DMS 273 treated with DMSO at 0.1 percent for 48 hours (cell line): ENCODE measurements at regions not wholly inside any gene's neighbourhood (a gene's known extent, or its start where the extent isn't known, plus 50 kb on each side); places are given as distances from the start of the nearest gene placed in this dataset.
"Not testable (repeated sequence)": the region's sequence is repeated elsewhere in the genome, so short reads cannot be mapped to it uniquely, and the experiment has no call there.

Experiments
- DNase-seq: peaks from one replicate; lab custom pipeline; 2025; lab: John Stamatoyannopoulos, UW

DNA sequence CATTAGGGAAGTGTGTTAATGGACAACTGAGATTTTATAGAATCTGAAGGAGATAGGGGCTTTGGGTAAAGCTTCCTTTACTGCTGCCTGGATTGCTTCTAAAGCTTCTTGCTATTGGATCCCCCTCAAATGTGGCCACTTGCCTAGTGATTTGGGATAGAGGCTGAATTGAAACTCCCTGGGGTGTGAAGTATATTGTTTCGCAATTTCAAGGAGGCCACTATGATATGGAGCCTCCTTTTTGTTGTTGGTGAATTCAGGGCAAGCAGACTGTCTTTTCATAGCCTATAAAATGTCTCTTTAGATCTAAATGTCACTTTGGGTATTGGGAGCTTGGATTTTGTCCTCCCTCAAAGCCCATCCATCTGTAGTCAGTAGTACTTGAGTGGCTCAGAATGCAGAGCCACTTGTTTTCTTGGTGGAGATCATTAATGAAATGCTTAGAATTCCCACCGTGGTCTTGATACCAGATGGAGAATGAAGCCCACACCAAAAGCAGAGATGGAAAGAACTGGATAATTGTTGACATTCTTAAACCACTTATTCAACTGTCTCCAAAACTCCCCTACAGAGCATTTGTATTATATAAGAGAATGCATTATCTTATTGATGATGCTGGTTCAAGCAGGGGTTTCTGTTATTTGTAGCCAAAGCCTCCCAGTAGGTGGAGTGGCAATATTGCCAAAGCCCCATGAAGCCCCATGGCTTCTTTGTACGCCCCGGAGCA, 144.3 kb upstream of the KCNE2 start:
- DNase-seq, result no peak

- no peak for DNase-seq
Observed at GRCh38 chr21:34220556-34221195, 143.1 kb upstream of the KCNE2 start.

DNA sequence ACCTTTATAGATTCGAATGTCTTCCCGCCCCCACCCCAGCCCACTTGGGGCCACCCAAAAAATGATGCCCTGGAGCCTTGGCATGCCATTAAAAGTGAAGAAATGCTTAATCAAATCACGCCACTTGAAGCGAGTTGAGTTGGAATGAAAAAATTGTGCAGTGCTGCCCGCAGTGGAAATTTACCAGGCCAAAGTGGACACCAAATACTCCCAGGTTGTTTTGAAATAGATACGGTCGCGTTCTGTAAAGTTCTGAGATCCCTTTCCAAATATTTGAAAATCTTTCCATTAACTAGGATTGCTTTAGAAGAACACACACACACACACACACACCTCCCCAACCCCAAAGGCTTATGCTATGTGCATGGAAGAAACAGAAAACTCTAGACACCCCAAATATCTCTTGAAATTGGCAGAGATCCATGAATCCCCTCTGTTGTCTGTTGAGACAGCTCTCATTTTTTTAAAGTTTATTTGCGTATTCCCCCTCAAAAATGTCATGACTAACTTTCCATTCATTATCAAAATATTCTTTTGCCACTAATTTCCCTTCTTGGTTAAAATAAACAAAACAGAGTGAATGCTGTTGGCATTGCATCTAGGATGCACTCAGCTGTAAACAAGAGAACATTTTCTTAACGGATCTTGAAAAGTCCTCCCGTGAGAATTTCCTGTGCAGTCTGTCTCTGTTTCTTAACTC, 142.3 kb upstream of the KCNE2 start:
- DNase-seq, result no peak

DNA sequence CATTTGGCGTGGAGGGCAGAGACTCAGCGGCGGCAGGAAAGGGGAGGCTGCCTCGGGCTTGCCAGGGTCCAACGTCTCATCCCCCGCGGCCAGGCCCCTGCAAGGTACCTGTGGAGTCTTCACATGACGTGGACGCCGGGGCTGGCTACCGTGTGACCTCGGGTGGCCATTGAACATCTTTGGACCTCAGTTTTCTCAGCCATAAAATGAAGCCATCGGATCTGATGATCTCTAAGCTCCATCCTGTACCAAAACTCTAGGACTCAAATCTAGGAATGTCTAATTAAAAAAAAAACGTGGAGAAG, 141.8 kb upstream of the KCNE2 start:
- no peak for DNase-seq

DNA sequence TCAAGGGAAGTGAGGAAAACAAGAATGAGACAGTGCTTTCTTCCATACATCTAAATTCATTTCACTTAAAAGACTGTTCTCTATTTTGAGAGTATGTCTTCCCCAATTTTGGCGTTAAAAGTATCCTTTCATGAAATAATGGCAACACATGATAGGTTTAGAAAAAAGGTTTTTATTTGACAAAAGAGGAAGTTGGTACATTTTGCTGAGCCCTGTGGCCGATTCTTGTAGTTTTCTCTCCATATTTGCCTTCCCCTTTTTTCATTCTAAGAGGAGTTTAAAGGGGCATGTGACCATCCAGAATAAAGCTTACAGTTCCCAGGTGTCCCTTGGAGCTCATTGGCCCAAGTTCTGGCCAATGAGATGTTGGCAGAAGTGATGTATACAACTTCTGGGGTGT, 140.4 kb upstream of the KCNE2 start:
- DNase-seq, result no peak

GRCh38 chr21:34227386-34227852, 136.4 kb upstream of the KCNE2 start:
- DNase-seq, result no peak

DNA sequence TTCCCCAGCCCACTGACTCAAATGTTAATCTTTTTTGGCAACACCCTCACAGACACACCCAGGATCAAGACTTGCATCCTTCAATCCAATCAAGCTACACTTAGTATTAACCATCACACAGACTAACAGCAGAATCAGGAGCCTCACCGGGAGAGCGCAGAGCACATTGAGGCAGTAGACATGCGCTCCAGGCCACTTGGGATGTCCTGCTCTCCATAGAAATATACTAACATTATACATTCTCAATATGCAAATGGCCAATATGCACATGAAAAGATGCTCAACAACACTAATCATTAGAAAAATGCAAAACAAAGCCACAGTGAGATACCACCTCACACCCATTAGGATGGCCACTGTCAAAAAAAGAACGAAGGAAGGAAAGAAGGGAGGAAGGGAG, 135.0 kb upstream of the KCNE2 start:
- DNase-seq, result no peak

DNA sequence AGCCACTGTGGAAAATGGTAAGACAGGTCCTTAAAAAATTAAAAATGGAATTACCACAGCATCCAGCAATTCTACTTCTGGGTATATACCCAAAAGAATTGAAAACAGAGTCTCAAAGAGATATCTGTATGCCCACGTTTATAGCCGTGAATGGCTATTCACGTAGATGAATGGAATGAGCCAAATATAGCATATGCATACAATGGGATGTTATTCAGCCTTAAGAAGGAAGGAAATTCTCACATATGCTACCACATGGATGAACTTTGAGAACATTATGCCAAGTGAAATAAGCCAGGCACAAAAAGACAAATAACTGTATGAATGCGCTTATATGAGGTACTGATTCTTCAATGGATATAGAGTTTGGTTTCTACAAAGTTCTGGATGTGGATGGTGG, 134.5 kb upstream of the KCNE2 start:
- no peak for DNase-seq

GRCh38 chr21:34233741-34234140, 130.1 kb upstream of the KCNE2 start:
- not testable (repeated sequence) for DNase-seq

DNA sequence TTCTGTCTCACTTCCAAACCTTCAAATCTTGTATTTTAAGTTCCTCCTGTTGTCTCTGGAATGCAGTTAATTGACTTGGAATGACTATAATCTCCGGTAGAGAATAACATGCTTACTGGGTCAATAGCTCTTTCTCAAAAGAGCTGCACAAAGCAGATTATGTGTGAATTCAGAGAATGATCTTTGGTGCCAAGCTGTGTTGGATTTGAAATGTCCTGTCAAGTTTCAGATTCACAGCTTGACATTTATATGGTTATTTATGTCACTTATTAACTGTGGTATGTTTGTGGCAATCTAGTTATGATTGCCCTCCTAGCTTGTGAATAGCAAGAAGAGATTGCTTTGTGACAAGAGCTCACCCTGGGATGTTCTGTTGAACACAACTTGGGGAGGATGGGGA, 128.3 kb upstream of the KCNE2 start:
- DNase-seq, result no peak

DNA sequence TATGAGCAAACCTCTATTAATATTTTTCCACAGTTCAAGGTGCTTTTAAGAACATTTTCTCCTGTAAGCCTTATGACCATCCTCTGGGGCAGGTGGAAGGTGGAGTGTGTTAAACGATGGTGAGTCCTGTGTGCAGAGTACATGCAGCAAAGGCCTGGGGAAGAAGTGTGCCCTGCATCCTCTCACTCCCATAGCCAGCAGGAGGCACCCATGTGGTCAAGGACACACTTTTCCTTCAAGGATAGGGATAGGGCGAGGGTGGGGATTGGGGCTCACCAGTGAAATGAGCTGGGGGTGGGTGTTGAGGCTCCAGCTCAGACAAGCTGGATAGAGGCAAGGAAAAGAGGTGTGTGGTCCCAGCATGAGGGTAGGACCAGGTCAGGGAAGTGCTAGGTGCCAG, 120.8 kb upstream of the KCNE2 start:
- DNase-seq, result no peak

- DNase-seq, result no peak
Observed at GRCh38 chr21:34243562-34243961, 120.2 kb upstream of the KCNE2 start.

GRCh38 chr21:34252751-34253150, 111.1 kb upstream of the KCNE2 start:
- DNase-seq, result no peak

GRCh38 chr21:34255073-34255472, 108.7 kb upstream of the KCNE2 start:
- no peak for DNase-seq

DNA sequence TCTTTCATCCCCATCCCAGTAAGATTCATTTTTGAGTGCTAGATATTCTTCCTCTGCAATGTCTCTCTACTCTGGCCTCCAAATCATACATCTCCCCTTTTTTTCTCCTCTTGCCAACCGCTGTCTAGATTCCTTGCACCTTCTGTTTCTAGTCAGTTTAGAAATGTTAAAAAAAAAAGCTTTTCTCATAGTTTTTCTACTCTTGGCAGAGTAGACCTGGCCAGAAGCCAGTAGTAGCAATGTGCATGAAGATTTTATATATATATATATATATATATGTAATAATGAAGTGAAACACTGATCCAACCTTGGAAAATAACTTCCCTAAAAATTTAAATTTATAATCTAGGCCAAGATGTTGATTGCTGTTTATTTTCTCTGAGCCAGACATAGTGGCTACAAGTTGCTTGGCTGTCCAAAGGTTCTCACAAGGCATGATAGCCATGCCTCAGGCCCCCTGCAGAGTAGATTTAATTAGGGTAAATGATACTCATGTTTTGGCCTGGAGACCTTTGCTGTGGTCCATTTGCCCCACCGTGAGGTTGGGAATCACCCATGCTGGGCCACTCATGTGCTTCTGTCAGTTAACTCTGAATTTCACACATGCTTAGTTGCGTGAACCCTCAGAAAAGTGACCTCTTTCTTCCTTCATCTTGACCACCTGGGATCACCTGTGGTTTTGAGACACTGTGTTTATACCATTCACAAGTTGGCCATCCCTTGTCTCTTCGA, 103.4 kb upstream of the KCNE2 start:
- DNase-seq, result no peak

GRCh38 chr21:34261841-34262468, 101.9 kb upstream of the KCNE2 start:
- DNase-seq, result no peak

- no peak for DNase-seq
Observed at GRCh38 chr21:34262469-34262845, 101.3 kb upstream of the KCNE2 start.

- no peak for DNase-seq
Observed at GRCh38 chr21:34263629-34264028, 100.2 kb upstream of the KCNE2 start.

DNA sequence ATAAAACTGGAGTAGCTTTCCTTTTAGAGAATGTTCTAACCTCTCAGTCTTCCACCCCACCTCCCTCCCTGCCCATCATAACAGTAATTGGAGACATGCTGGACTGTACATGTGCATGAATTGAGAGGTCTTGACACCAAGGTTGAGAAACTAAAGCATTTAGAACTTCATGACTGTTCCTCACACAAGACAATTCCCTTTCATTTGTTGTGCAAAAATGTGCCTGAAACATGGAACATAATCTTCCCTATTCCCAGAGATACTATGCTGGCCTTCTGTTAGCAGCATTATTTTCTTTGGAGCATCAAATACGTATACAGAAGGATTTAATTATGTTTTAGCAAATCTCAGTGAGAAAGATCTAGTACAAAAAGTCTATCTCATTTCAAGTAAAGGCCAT, 97.5 kb upstream of the KCNE2 start:
- DNase-seq, result no peak

DNA sequence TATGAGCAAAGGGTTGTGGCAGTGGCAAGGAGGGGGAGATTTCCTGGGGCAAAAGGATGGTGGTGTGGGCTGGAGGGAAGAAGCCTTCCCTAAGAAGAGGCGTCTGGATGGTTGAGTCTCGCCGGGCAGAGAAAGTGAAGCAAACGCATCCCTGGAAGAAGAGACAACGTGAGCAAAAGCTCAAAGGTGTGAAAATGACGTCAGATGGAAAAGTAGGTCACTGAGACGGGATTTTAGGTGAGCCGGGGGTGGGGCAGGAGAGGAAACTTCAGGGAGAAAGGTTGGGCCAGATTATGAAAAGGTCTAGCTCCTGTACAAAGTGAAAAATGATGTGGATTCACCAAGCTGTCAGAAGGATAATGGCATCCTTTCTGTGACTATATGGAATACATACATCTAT, 95.3 kb upstream of the KCNE2 start:
- DNase-seq, result no peak

- DNase-seq, result no peak
Observed at GRCh38 chr21:34270411-34270810, 93.4 kb upstream of the KCNE2 start.

GRCh38 chr21:34271189-34271851, 92.5 kb upstream of the KCNE2 start:
- DNase-seq, result no peak
